GM12872 (cell line): ENCODE measurements at regions not wholly inside any gene's neighbourhood (a gene's known extent, or its start where the extent isn't known, plus 50 kb on each side); places are given as distances from the start of the nearest gene placed in this dataset.

Experiments
- TF ChIP-seq, protein P1 (sequence below): IDR thresholded peaks from 3 replicates; pipeline ENCODE4 v1.5.1; 2011; ENCODE audit warnings: low read depth, mild to moderate bottlenecking, low read length, moderate library complexity; ENCODE audit not compliant: insufficient read depth

DNA sequence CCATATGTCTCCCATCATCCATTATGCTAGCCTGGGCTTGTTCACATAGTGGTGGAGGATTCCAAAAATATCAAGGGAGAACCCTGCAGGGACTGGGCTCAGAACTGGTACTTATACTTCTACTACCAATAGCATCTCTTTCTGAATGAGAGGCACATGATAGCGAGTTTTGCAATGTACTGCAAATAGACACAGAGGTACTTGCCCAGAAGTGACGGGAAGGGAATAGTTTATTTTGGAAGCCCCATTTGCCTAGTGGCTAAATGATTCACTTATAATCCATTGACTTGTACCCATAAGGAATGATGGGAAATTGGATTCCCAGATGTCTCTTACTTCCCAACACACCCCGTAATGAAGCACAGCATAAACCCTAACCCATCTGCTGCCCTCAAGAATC is 124.8 kb upstream of the ERCC4 start:
- TF ChIP-seq, protein P1, sequence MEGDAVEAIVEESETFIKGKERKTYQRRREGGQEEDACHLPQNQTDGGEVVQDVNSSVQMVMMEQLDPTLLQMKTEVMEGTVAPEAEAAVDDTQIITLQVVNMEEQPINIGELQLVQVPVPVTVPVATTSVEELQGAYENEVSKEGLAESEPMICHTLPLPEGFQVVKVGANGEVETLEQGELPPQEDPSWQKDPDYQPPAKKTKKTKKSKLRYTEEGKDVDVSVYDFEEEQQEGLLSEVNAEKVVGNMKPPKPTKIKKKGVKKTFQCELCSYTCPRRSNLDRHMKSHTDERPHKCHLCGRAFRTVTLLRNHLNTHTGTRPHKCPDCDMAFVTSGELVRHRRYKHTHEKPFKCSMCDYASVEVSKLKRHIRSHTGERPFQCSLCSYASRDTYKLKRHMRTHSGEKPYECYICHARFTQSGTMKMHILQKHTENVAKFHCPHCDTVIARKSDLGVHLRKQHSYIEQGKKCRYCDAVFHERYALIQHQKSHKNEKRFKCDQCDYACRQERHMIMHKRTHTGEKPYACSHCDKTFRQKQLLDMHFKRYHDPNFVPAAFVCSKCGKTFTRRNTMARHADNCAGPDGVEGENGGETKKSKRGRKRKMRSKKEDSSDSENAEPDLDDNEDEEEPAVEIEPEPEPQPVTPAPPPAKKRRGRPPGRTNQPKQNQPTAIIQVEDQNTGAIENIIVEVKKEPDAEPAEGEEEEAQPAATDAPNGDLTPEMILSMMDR: no peak

DNA sequence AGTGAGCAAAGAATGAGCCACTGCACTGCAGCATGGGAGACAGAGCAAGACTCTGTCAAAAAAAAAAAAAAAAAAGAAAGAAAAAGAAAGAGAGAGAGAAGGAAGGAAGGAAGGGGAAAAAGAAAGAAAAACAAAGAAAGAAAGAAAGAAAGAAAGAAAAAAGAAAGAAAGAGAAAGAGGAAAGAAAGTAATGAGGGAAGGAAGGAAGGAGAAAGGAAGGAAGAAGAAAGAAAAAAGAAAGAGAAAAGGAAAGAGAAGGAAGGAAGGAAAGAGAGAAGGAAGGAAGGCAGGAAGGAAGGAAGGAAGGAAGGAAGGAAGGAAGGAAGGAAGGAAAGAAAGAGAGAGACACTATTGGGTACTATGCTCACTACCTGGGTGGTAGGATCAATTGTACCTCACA is 122.2 kb upstream of the ERCC4 start:
- TF ChIP-seq, protein P1: no peak

DNA sequence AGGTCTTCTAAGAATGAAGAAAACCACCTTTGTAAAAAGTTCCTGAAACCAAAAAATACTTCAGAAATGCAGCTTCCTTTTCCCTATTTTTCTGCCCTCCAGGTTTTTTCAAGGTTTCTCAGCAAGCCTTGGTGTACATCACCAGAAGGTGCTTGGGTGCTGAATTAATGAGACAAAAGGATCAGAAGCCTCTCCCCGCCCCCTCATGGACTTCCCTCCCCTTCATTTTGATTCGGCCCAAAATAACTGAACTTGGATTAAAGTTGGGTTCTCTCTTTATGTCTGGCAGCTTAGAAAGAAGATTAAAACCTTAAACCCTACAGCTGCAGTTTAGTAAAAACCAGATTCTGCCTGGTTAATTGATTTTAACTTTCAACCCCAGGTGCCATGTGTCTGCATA is 121.7 kb upstream of the ERCC4 start:
- TF ChIP-seq, protein P1: no peak

DNA sequence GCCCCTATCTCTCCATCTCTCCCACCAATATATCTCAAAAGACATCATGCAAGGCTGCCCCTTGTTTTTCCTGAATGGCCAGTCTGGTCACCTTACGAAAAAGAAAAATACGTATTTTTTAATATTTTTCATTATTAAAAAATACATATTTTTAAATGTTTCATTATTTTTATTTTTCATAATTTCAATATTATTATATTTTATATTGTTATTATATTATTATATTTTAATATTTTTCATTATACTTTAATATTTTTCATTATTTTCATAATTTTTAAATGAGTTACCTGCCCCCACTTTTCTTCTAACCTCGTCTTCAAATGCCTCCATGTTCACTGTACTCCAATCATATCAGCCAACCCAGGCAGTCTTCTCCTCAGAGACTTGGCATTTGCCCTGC is 116.0 kb upstream of the ERCC4 start:
- TF ChIP-seq, protein P1: no peak

DNA sequence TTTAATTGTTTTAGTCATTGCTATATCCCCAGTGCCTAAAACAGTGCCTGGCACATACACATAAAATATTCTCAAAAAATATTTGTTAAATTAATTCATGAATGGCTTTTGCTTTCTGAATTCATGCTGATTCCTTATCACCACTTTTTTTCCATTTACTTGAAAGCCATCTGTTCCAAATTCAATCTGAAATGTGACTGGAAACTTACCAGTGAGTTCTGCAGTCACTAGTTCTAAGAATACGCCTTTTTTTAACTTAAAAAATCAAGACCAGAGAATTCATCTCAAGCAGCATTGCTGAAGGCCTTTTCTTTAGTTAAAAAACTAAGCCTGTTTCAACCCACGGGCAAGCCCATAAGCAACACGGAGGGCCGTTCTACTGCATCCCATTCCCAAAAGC is 114.0 kb upstream of the ERCC4 start:
- TF ChIP-seq, protein P1: no peak

DNA sequence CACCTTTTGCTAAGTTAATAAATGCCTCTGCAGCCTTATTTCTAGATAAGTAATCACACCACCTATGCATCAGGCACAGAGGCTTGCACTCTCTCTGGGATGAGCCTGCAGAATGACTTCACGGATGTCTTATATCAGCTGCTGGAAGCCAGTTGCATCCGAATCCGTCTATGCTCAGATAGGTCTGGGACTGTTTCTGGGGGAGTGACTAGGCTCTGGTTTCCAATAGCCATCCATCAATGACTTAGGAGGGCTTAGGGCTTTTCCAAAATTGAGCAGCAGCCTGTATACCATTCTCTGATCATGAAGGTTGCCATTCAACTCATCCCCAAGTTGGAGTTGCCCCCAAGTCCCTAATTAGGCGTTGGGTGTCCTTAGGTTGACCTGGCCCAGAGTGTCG is 113.3 kb upstream of the ERCC4 start:
- TF ChIP-seq, protein P1: no peak

DNA sequence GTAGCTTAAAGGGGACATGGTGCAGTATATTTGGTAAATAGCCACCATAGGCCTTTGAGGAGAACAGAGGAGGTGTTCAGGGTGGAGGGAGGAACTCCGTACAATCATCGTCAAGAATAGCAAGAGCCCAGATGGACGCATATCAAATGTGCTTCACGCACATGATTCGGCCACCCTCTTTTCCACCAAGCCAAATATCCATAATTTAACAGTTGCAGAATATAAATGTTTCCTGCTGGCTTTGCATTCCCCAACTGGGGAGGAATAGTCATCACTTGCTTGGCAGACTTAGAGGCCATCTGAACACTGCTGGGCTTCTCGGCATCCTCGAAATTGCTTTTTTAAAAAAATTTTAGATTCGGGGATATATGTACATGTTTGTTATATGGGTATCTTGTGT is 111.9 kb upstream of the ERCC4 start:
- TF ChIP-seq, protein P1: no peak

DNA sequence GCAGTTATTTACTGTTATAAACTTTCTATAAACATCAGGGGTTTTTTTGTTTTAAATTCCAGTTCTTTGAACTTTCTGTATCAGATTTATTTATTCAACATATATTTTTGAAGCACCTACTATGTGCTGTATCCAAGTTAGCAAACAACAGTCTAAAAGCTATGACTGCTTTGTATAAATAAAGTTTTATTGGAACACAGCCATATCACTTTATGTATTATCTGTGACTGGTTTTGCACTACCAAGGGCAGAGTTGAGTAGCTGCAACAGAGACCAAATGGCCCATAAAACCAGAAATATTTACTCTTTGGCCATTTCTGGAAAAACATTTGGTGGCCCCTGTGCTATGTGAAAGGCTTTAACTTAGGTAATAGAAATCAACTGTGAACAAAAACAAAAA is 110.2 kb upstream of the ERCC4 start:
- TF ChIP-seq, protein P1: no peak
